ENCODE measurements at regions not wholly inside any gene's neighbourhood (a gene's known extent, or its start where the extent isn't known, plus 50 kb on each side); places are given as distances from the start of the nearest gene placed in this dataset.

DNA sequence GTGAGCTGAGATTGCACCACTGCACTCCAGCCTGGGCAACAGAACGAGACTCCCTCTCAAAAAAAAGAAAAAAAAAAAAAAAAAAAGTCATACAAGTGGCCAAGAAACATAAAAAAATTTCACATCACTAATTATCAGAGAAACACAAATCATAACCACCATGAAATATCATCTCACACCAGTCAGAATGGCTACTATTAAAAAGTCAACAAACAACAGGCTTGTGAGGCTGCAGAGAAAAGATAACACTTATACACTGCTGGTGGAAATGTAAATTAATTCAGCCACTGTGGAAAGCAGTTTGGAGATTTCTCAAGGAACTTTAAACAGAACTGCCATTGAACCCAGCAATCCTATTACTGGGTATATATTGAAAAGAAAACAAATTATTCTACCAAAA, 291.1 kb upstream of the MCTP2 start:
- TF ChIP-seq POLR2A (IDR thresholded peaks at IDR 0.05) (no peak), POLR2AphosphoS5 (IDR thresholded peaks at IDR 0.05) (no peak)
- TF ChIP-seq, protein P1, sequence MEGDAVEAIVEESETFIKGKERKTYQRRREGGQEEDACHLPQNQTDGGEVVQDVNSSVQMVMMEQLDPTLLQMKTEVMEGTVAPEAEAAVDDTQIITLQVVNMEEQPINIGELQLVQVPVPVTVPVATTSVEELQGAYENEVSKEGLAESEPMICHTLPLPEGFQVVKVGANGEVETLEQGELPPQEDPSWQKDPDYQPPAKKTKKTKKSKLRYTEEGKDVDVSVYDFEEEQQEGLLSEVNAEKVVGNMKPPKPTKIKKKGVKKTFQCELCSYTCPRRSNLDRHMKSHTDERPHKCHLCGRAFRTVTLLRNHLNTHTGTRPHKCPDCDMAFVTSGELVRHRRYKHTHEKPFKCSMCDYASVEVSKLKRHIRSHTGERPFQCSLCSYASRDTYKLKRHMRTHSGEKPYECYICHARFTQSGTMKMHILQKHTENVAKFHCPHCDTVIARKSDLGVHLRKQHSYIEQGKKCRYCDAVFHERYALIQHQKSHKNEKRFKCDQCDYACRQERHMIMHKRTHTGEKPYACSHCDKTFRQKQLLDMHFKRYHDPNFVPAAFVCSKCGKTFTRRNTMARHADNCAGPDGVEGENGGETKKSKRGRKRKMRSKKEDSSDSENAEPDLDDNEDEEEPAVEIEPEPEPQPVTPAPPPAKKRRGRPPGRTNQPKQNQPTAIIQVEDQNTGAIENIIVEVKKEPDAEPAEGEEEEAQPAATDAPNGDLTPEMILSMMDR (IDR thresholded peaks at IDR 0.05): no peak
